ENCODE measurements at regions not wholly inside any gene's neighbourhood (a gene's known extent, or its start where the extent isn't known, plus 50 kb on each side); places are given as distances from the start of the nearest gene placed in this dataset.
"Not testable (repeated sequence)": the region's sequence is repeated elsewhere in the genome, so short reads cannot be mapped to it uniquely, and the experiment has no call there.

GRCh38 chr1:147103416-147104155 lies 68.7 kb downstream of the PRKAB2 start:
- DNase-seq = not testable (repeated sequence)

- DNase-seq = no peak
Observed at GRCh38 chr1:147099192-147099591, 73.1 kb downstream of the PRKAB2 start.

- DNase-seq = not testable (repeated sequence)
Observed at GRCh38 chr1:147098338-147098973, 73.8 kb downstream of the PRKAB2 start.

- DNase-seq = no peak
Observed at GRCh38 chr1:147095691-147096090, 76.6 kb downstream of the PRKAB2 start.

GRCh38 chr1:147091801-147092200 lies 80.5 kb downstream of the PRKAB2 start:
- no peak for DNase-seq

DNA sequence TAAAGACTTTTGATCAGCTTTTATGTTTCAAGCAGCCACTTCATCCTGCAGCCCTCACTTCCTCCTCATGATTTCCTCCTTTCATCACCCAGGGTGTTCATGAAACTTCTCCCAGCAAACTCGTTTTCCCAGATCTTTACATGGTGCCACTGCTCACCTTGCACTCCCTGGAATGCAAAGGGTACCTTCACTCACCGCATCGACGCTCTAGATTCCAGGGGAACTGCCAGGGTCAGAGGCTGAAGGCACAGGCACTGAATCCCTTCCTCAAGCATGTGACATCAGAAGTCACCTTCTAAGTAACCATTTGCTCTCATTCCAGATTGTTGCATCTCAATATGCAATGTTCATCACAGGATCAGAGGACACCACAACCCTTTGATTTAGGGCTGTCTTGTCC lies 82.8 kb downstream of the PRKAB2 start:
- no peak for DNase-seq

- DNase-seq = no peak
Observed at GRCh38 chr1:147086129-147086528, 86.1 kb downstream of the PRKAB2 start.

DNA sequence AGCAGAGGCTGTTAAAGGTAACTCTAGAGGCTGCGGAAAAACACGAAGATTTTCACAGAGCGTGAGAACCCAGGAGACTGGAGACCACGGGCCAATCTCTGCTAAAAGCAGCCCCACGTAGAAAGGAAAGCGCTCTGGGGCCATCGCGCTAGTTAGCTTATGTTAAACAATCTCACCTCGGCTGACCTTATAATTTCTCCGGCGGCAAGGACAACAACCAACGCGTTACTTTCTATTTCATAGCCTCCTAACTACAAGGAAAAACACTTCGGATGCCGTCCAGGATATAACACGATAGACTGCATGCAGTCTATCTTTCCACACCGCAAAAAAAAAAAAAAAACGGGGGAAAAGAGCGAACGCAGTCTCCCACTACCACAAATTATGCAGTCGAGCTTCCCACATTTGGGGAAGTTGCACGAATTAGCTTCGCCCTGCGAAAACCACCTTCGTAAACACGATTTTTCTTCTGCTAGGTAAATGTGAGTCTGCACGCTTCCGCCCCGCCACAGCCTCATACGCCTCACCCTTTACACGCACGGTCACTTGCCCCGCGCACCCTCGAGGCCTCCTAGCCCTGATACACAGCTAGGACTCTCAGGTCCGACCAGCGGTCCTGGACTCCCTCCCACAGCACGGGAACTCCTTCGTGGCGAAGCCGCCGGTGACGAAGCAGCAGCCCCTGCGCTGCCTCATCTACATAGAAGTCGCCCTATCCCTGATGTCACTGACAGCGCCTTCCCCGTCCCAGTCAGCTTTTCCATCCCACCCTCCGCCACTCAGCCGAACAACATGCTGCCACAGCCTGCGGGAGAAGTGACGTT lies 87.8 kb downstream of the PRKAB2 start:
- DNase-seq = peak; percentile 93

DNA sequence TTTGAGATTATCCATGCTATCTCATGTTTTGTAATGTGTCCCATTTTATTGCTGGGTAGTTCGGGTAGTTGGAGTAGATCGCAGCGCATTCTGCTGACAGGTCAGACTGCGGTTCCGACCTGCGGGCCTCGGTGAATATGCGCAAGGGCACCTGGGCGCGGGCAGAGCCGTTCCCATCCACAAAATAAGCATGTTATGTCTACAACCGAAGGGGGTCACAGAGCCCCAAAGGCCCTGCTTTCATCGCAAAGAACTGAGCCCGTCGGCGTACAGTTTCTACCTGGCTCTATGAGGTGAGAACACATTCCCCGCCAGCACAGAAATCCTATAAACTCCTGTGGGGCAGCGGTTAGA lies 88.4 kb downstream of the PRKAB2 start:
- DNase-seq = no peak

DNA sequence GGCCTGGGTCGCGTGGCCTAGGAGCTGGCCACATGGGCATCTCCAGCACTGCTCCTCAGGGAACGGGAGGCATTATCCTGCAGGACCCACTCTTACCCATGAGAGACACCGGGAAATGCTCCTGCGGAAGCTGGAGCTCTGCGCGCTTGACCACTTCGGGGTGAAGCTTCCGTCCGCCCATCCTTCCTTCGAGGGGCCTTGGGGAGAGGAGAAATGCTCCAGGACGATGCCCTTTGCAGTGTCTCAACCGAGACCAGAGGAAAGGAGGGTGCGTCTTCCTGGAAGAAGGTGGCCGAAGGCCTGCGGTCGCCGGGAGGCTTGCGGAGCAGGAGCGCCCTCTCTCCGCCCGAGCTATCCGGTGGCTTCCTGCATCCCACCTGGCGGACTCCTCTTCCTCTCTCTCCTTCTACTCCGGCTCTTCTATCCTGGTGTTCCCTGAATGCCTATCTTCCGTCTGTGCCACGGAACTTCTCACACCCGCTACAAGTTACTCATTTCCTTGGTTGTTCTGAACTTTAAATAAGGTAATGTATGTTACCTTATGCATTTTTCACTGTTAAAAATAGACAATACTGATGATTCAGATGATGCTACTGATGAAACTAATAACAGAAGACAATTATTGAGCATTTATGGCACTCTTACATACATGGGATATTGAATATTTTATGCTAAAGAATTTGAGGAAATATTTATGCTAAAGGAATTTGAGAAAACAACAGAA lies 91.4 kb downstream of the PRKAB2 start:
- DNase-seq = peak; percentile 71

DNA sequence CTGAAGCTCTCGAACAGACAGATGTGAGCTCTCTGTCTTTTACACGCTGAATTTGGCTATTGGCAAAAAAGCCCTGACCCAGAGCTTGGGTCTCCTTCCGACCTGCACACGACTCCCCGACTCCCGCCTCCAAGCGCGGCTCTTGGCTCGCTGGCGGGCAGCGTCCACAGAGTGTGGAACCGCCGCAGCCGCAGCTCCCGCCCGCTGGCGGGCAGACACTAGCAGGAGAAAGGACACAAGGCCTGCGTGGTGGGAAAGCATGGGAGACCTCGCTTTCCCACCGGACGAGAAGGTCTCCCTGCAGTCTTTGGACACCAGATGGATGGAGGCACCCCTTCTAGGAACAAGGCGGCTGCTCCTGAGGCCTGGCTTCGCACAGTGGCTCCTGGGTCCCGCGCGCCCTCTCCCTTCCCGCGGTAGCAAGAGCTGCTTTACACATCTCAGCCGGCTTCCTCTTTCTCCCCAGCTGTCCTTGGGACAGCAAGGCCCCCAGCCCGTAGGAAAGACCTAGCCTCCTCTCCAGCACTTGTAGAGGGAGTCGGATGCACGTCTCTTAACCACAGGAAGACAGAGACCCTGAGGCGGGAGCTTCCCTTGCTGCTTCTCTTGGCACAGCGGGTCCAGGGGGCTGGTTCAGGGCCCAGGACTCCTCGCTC lies 92.1 kb downstream of the PRKAB2 start:
- peak; percentile 84 for DNase-seq

DNA sequence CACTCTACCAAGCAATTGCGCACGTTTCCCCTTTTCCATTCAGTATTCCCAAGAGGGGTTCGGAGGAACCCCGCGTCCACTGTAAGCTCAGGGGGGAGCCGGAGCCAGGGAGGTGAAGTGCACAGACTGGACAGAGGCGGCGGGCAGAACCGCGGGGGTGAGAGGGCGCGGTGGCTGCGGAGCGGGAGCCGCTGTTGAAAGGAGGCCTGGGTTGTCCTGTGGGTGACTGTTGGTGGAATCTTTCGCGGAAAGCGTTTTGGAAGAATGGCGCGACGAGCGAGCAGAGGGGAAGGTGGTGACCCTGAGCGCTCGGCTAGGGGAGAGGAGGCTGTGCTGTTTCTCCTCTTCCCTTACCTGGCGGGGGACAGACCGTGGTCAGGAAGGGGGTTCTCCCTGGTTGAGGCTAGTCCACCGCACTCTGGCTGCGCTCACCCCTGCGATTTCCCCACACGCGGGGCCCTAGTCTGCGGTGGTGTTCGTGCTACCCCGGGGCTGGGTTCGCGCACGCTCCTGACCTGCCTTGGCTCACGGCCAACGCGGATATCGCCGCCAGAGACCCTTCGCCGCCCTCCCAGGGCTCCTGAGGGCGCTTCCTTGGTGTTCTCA lies 92.8 kb downstream of the PRKAB2 start:
- peak; percentile 60 for DNase-seq

- peak; percentile 67 for DNase-seq
Observed at GRCh38 chr1:147078606-147079399, 93.5 kb downstream of the PRKAB2 start.

DNA sequence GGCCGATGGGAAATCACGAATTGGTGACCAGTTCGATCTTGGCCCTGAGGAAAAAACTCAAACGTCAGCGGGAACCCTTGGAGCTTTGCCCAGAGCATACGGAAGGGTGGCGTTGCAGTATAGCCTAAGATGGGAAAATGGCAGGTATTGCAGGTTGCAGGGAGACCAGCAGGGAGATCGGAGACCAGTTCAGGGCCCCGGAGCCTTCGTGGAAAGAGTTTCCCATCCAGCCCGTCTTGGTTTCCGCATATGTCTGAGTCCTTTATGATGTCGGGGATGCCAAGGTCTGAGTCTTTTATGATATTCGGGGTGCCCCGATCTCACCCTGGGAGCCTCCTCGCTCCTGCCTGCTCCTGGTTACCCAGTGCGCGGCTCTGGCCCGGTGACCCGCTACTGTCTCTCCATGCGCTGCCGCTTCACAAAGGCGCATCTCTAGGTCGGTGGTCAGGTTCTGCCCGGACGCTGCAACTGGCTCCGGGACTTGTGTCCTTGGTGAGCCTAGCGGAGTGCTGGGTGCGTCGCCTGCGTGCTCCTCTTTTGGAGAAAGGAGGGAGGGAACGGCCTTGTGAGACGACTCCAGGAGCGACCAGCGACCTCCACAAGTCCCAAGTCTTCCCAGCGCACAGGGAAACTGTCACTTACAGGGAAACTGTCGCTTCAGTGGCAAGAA lies 94.2 kb downstream of the PRKAB2 start:
- peak; percentile 69 for DNase-seq

DNA sequence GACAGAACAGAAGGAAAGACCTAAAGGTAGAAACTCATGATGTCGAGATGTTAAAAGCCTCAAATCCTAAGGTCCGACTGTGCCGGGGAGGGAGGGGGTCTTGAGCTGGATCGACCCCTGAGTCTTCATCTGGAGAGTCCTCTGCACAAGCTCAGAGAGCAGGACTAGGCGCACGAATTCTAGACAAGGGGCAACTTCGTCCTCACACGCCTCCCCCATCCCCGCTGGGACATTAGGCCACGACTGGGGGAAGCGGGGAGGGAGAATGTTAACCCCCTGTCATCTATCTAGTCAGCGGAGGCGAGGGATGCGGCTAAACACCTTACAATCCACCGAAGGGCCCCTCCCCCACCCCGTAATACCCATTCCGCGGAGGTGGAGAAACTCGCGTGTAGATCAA lies 94.7 kb downstream of the PRKAB2 start:
- peak; percentile 11 for DNase-seq

GRCh38 chr1:147077081-147077480 lies 95.2 kb downstream of the PRKAB2 start:
- peak; percentile 24 for DNase-seq

DNA sequence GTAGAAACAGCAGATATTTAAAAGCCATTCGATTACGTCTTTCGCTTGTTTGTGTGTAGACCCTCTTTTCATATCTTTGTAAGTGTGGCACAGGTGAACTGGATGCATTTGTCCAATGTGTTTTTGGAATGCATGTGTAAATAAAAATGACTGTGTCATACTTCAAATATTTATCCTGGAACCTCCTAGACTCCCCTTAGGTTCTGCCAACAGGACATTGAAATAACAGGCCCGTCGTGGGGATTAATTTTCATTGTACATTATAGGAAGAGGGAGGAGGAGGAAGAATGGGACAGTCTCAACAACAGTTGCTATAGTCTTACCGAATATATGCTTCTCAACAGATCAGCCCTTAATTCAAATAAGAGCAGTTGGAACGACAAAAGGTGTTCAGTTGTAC lies 95.8 kb downstream of the PRKAB2 start:
- DNase-seq = no peak

- peak; percentile 82 for DNase-seq
Observed at GRCh38 chr1:147072482-147073432, 99.5 kb downstream of the PRKAB2 start.

DNA sequence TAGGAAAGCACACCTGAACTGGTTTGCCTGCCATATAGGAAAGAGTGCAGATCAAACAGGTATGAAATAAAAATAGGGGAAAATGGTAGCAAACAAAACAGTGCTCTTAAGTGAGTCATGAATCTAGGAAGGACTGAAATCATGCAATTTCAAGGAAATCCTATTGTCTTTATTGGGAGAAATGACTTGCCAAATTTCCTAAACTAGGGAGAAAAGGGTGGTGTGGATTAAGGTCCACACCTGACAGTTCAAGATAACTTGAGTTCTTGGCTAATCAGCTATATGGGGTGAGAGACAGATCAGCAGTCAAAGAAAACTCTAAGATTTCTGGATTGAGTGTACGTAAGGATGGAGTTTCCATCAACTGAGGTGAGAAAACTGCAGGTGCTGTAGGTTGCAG lies 101.1 kb downstream of the PRKAB2 start:
- DNase-seq = no peak
